A673 (cell line): ENCODE measurements at regions not wholly inside any gene's neighbourhood (a gene's known extent, or its start where the extent isn't known, plus 50 kb on each side); places are given as distances from the start of the nearest gene placed in this dataset.

Source experiments
- BruUV-seq: library from RNA; stranded (reverse); fragments of 400-500 nt; replicated peaks from 2 replicates; lab custom pipeline; 2021; lab: Mats Ljungman, UMichigan
- CTCF ChIA-PET: fragments of 300-600 bp; sonication (Branson Sonifier 250); formaldehyde crosslinking; loops from one replicate; lab custom pipeline; 2022; ENCODE audit warnings: antibody characterized with exemption; lab: Charles Lee
- POLR2A ChIA-PET: fragments of 300-600 bp; sonication (Branson Sonifier 250); formaldehyde crosslinking; loops from one replicate; lab custom pipeline; 2022; ENCODE audit warnings: antibody characterized with exemption; ENCODE audit not compliant: low non-redundant PET; lab: Charles Lee
- DNase-seq: peaks from one replicate; pipeline ENCODE4 v3.0.0-alpha.2; 2015; ENCODE audit warnings: low spot score
- H3K27ac ChIP-seq: fragments of 200-600 bp; sonication (generic); 2 replicates; pipeline ENCODE4 v1.5.1; 2016; ENCODE audit warnings: mixed run types, low read depth, mild to moderate bottlenecking, mixed read lengths, antibody characterized with exemption, low read length; ENCODE audit not compliant: poor library complexity, severe bottlenecking
- H3K27me3 ChIP-seq: fragments of 200-600 bp; sonication (generic); replicated peaks from 2 replicates; pipeline ENCODE4 v1.6.1; 2017; ENCODE audit warnings: mixed run types, low read depth, mild to moderate bottlenecking, mixed read lengths, antibody characterized with exemption, low read length; ENCODE audit not compliant: insufficient read depth, poor library complexity
- H3K36me3 ChIP-seq: fragments of 200-600 bp; sonication (generic); 2 replicates; pipeline ENCODE4 v1.6.1; 2016; ENCODE audit warnings: mixed run types, mild to moderate bottlenecking, mixed read lengths, antibody characterized with exemption, low read length; ENCODE audit not compliant: insufficient read depth, poor library complexity, severe bottlenecking
- H3K4me1 ChIP-seq: fragments of 200-600 bp; sonication (generic); 2 replicates; pipeline ENCODE4 v1.6.1; 2017; ENCODE audit warnings: mixed run types, mild to moderate bottlenecking, mixed read lengths, antibody characterized with exemption, low read length; ENCODE audit not compliant: insufficient read depth, poor library complexity, severe bottlenecking
- H3K4me3 ChIP-seq: fragments of 200-600 bp; sonication (generic); 2 replicates; pipeline ENCODE4 v1.5.1; 2016; ENCODE audit warnings: low read depth, mixed run types, mild to moderate bottlenecking, mixed read lengths, low read length; ENCODE audit not compliant: poor library complexity, severe bottlenecking
- H3K9me3 ChIP-seq: fragments of 200-600 bp; sonication (generic); 2 replicates; pipeline ENCODE4 v1.6.1; 2016; ENCODE audit warnings: mixed run types, low read depth, mild to moderate bottlenecking, mixed read lengths, antibody characterized with exemption, low read length; ENCODE audit not compliant: poor library complexity, severe bottlenecking
- EZH2 ChIP-seq: fragments of 200-600 bp; sonication (generic); IDR thresholded peaks from 2 replicates; pipeline ENCODE4 v1.6.1; 2017; ENCODE audit warnings: borderline replicate concordance, low read depth, mild to moderate bottlenecking, mixed read lengths, antibody characterized with exemption, low read length; ENCODE audit not compliant: poor library complexity, severe bottlenecking
- intact Hi-C: fragments of 100-400 bp; cut with micrococcal nuclease; formaldehyde crosslinking; loops from one replicate; pipeline ENCODE4 v1.10.0; 2022; ENCODE audit not compliant: unreplicated experiment
- TF ChIP-seq, protein P1 (sequence below): fragments of 300-800, 200-600 bp; sonication (generic); conservative IDR thresholded peaks from 2 replicates; pipeline ENCODE4 v1.5.1; 2017; ENCODE audit warnings: low read depth, mild to moderate bottlenecking, antibody characterized with exemption, low read length, moderate library complexity, mixed read lengths

DNA sequence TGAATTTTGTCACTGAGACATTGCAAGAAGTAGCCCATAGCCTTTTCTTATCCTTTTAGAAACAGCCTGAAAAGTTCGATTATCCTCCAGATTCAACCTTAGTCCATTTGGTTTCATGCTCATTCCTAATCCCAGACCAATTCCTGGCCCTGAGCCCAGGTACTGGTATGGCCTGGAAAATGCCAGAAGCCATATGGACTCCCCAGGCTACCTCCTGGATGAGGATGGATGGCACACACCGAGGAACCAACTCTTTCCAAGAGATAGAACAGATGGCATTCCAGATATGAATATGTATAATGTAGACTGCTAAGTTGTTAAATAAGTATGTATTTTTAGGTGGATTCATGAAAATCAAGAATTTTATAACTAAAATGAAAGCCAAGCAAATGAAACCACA is 51.6 kb upstream of the SNAP25 start:
- no peaks in the 10 kb centered on the region for H3K4me1 ChIP-seq
- H3K27me3 ChIP-seq = no peaks in the 10 kb centered on the region
- ChIA-PET POLR2A (no interaction called here), CTCF (no interaction called here)
- H3K27ac ChIP-seq = no peak overlapping the region
- TF ChIP-seq, protein P1, sequence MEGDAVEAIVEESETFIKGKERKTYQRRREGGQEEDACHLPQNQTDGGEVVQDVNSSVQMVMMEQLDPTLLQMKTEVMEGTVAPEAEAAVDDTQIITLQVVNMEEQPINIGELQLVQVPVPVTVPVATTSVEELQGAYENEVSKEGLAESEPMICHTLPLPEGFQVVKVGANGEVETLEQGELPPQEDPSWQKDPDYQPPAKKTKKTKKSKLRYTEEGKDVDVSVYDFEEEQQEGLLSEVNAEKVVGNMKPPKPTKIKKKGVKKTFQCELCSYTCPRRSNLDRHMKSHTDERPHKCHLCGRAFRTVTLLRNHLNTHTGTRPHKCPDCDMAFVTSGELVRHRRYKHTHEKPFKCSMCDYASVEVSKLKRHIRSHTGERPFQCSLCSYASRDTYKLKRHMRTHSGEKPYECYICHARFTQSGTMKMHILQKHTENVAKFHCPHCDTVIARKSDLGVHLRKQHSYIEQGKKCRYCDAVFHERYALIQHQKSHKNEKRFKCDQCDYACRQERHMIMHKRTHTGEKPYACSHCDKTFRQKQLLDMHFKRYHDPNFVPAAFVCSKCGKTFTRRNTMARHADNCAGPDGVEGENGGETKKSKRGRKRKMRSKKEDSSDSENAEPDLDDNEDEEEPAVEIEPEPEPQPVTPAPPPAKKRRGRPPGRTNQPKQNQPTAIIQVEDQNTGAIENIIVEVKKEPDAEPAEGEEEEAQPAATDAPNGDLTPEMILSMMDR = no peak
- TF ChIP-seq EZH2 = no peak
- intact Hi-C loops = no loop called here
- H3K36me3 ChIP-seq = no peaks in the 10 kb centered on the region
- DNase-seq = no peak
- BruUV-seq = no TSS peak
- H3K4me3 ChIP-seq = no peak overlapping the region
- H3K9me3 ChIP-seq = no peaks in the 10 kb centered on the region

DNA sequence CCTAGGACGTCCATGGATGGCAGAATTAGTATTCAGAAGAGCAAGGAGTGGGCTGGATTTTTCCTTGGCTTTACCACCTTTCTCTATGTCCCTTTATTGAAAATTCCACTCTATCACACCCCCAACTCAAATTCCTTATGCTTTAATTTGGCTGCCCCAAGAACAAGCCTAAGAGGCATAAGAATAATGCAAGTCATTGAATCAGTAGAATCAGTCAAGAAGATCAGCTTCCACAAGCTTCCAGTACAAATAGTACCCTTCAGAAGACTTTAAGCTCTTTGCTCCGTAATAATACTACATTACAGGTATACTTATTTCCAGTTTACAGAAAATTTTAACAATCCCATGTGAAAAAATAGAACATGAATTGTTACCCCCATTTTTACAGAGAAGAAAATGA is 51.0 kb upstream of the SNAP25 start:
- H3K4me1 ChIP-seq = peaks cover 4% of the 10 kb centered on the region
- CTCF ChIA-PET = no interaction called here
- TF ChIP-seq EZH2 = no peak
- TF ChIP-seq, protein P1 = no peak
- no peak for DNase-seq
- no TSS peak for BruUV-seq
- intact Hi-C loops = no loop called here
- H3K27me3 ChIP-seq = no peaks in the 10 kb centered on the region
- no peaks in the 10 kb centered on the region for H3K36me3 ChIP-seq
- POLR2A ChIA-PET = no interaction called here
- no peak overlapping the region for H3K27ac ChIP-seq
- no peak overlapping the region for H3K4me3 ChIP-seq
- H3K9me3 ChIP-seq = no peaks in the 10 kb centered on the region
